ENCODE measurements at regions not wholly inside any gene's neighbourhood (a gene's known extent, or its start where the extent isn't known, plus 50 kb on each side); places are given as distances from the start of the nearest gene placed in this dataset.

GRCh38 chr12:41980390-41980789 lies 164.3 kb downstream of the GXYLT1 start:
- no peaks in the 10 kb centered on the region for H3K27me3 ChIP-seq
- H3K4me1 ChIP-seq, result no peaks in the 10 kb centered on the region
- H3K36me3 ChIP-seq, result no peaks in the 10 kb centered on the region
- no peaks in the 10 kb centered on the region for H3K9me3 ChIP-seq
- no peak for DNase-seq
- no peak overlapping the region for H3K4me3 ChIP-seq (ENCODE audit: low read depth, low read length)
- TF ChIP-seq CTCF (IDR thresholded peaks at IDR 0.05; ENCODE audit: low read depth, low read length), result no peak

GRCh38 chr12:41979574-41979973 lies 165.1 kb downstream of the GXYLT1 start:
- no peaks in the 10 kb centered on the region for H3K9me3 ChIP-seq
- H3K27me3 ChIP-seq, result no peaks in the 10 kb centered on the region
- no peaks in the 10 kb centered on the region for H3K4me1 ChIP-seq
- H3K36me3 ChIP-seq, result no peaks in the 10 kb centered on the region
- DNase-seq, result no peak
- TF ChIP-seq CTCF (IDR thresholded peaks at IDR 0.05; ENCODE audit: low read depth, low read length), result no peak
- no peak overlapping the region for H3K4me3 ChIP-seq (ENCODE audit: low read depth, low read length)

- no peaks in the 10 kb centered on the region for H3K27me3 ChIP-seq
- H3K4me1 ChIP-seq, result no peaks in the 10 kb centered on the region
- DNase-seq, result no peak
- no peak overlapping the region for H3K4me3 ChIP-seq (ENCODE audit: low read depth, low read length)
- no peaks in the 10 kb centered on the region for H3K36me3 ChIP-seq
- H3K9me3 ChIP-seq, result no peaks in the 10 kb centered on the region
- no peak for TF ChIP-seq CTCF (IDR thresholded peaks at IDR 0.05; ENCODE audit: low read depth, low read length)
Observed at GRCh38 chr12:41972598-41972997, 172.1 kb downstream of the GXYLT1 start.

DNA sequence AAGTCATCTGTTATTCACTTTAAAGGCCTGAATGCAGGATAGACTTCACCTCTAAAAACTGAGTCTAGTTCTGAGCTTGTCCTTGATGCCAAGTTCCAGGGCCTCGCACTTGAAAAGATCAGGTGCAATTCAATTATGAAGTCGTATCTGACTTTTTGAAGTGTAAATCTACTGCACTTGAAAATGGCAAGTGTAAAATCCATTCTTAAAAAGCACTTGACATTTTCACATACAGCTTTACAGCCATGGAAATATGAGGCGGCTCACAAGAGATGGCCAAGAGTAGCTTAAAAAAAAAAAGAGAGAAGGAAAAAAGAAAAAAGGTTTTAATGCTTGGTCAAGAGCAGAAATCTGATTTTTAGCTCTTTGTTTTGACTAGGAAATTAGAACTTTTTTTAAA lies 172.5 kb downstream of the GXYLT1 start:
- no peaks in the 10 kb centered on the region for H3K4me1 ChIP-seq
- no peak overlapping the region for H3K4me3 ChIP-seq (ENCODE audit: low read depth, low read length)
- DNase-seq, result no peak
- H3K36me3 ChIP-seq, result no peaks in the 10 kb centered on the region
- H3K27me3 ChIP-seq, result no peaks in the 10 kb centered on the region
- TF ChIP-seq CTCF (IDR thresholded peaks at IDR 0.05; ENCODE audit: low read depth, low read length), result no peak
- H3K9me3 ChIP-seq, result no peaks in the 10 kb centered on the region

DNA sequence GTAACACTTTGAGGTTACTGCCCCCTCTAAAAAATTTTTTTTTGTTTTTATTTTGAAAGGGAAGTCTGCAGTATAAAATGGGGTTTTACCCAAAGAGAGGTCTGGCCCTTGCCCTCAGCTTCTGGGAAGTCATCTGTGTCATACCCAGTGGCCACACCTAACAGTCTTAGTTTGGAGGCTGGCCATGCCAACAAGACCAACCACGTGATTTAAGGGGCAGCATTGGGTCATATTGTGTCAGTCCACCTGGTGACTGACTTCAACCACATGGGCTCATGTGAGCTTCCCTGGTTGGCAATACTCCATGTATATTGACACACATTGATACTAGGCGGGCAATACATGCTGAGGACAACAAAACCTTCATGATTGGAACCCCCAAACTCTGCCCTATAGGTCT lies 173.9 kb downstream of the GXYLT1 start:
- H3K36me3 ChIP-seq, result no peaks in the 10 kb centered on the region
- H3K4me3 ChIP-seq (ENCODE audit: low read depth, low read length), result no peak overlapping the region
- DNase-seq, result no peak
- TF ChIP-seq CTCF (IDR thresholded peaks at IDR 0.05; ENCODE audit: low read depth, low read length), result no peak
- H3K27me3 ChIP-seq, result no peaks in the 10 kb centered on the region
- no peaks in the 10 kb centered on the region for H3K9me3 ChIP-seq
- no peaks in the 10 kb centered on the region for H3K4me1 ChIP-seq

DNA sequence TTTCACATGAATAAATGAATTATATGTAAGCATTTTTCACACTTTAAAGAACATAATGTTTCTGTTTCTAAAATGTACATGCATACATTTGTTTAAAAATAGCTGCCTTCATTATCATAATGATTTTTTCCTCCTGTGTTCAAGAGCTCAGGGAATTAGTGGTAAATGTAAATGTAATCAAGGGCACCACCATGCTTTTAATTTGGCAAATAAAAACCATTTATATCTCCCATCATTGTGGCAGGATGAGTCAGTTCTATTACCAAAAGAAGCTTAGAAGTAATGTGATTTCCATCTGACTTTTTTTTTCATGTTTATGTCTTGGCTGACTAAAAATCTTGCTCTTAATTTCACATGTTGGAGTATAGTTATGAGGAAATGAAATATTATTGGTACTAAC lies 176.1 kb downstream of the GXYLT1 start:
- Histone ChIP-seq H3K4me1 (no peaks in the 10 kb centered on the region), H3K36me3 (no peaks in the 10 kb centered on the region), H3K27me3 (no peaks in the 10 kb centered on the region), H3K9me3 (no peaks in the 10 kb centered on the region), H3K4me3 (ENCODE audit: low read depth, low read length) (no peak overlapping the region)
- DNase-seq, result no peak
- TF ChIP-seq CTCF (IDR thresholded peaks at IDR 0.05; ENCODE audit: low read depth, low read length), result no peak

All from BE2C (cell line).